GM19397 (cell line): ENCODE measurements at regions not wholly inside any gene's neighbourhood (a gene's known extent, or its start where the extent isn't known, plus 50 kb on each side); places are given as distances from the start of the nearest gene placed in this dataset.

ENCODE experiments used
- ATAC-seq: cut with Tn5 transposase; IDR thresholded peaks from one replicate; pipeline ENCODE4 v1.9.1; 2021; ENCODE audit warnings: mild to moderate bottlenecking, moderate library complexity; ENCODE audit not compliant: unreplicated experiment

DNA sequence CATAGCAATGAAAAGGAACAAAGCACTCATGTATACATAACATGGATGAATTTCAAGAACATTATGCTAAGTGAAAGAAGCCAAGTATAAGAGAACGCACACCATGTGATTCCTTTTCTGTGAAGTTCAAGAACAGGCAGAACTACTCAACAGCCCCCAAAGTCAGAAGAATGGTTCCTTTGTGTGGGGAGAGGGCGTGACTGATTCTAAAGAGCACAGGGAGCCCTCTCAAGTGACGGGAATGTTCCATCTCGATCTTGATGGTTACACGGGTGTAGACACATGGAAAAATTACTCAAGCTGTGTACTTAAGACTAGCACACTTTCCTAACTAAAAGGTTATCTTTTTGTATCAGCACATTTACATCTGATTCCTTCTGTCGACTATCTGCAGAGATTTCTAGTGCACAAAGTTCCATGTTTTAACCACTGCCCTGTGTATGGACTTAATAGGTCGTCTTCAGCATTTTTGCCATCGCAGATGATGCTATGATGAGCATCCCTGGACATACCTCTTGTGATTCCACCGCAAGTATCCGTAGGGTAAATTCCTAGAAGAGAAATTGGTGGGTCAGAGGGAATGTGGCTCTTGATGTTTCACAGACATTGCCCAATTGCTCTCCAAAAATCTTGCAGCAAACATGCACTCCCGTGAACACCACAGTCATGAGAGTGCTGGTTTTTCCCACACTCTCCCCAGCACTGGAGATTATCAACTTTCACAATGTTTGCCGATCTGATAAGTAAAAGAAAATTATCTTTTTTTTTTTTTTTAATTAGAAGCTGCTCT is 279.3 kb downstream of the BMP7 start:
- no peak for ATAC-seq

DNA sequence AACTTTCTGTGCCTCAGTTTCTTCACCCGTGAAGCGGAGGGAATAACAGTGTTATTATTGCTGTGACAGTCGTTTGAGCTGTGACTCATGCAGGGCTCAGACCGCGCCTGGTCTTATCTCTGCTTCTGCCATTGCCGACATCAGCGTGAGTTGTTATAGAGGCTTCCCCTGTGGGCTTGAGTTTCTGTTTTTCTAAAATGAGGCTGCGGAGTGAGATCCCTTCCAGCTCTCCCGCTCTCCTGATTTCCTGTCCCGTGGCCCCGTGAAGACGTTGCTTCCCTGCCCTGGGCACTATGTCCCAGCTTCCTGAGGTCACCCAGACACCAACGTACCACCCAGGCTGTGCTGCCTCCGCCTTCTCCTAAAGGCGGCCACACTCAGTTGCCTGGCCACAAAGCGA is 278.5 kb downstream of the BMP7 start:
- no peak for ATAC-seq

DNA sequence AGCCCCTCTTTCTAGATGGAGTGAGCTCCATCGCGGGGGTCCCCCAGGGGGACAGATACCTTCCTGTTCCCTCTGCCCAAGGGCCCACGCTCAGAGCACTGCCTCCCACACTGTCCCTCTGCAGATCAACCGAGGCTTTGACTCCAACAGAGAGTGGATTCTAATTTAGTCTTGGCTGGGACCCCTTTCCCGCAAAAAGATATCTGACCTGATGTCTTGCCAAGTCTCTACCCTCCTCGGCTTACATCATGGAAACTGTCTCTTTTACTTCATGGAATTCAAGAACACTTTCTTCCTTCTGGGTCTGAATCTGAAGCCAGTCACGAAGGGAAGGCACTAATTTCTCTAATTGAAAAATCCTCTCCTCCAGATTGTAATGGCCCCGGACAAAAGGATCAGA is 278.0 kb downstream of the BMP7 start:
- no peak for ATAC-seq

DNA sequence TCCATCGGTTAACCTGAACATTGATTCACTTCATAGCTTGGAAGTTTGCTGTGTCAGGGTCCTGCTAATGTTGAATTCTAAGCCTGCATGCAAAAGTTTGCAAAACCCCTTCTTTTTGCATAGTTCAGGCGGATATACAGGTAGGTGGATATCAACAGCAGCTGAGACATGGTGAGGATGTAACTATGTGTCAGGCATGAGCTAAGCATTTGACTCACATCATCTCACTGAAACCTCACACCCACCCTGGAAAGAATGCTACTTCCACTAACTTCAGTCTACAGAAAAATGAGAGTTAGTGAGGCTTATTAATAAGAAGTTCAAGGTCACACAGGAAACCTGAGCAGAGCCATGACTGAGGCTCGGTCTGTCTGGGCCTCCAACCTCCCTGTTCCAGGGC is 276.9 kb downstream of the BMP7 start:
- no peak for ATAC-seq

DNA sequence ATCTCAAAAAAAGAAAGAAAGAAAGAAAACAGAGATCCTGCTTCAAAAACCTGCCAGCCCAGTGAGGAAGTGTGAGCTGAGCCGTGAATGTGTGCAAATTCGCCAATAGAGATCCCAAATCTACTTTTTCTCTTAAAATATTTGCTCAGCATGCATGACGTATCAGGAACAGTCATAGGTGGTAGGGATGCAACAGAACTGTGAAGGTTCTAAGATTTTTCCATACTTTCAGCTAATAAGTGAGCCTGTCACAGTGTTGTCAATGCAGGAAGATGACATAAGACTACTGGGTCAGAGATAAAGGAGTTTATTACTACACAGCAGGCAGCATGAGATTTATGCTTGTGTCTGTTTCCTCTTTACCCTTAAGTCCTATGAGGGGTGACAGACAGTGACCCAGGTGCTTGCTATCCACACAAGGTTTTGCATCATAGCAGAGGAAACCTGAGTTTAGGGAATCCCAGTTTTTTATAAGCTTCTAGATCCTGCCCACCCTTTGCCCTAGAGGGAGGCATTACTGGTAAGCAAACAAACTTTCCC is 273.4 kb downstream of the BMP7 start:
- ATAC-seq: no peak

DNA sequence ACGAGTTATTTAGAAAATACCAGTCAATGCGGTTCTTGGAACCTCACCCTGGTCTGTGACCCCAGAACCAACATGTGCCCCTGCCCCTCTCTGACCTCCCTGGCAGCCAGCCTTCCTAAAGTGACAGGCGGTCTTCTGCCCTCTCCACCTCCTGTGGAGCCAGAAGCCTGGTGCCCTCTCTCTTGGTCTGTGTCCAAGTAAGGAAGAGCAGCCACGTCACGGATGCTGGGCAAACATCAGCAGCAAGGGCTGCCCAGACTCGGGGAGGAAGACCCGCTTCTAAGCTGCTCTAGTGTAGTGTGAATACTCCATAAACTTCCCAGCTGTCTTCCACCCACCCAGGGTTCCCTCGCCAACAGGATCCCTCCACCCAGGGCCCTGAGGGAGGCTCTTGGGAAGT is 272.4 kb downstream of the BMP7 start:
- ATAC-seq: no peak

DNA sequence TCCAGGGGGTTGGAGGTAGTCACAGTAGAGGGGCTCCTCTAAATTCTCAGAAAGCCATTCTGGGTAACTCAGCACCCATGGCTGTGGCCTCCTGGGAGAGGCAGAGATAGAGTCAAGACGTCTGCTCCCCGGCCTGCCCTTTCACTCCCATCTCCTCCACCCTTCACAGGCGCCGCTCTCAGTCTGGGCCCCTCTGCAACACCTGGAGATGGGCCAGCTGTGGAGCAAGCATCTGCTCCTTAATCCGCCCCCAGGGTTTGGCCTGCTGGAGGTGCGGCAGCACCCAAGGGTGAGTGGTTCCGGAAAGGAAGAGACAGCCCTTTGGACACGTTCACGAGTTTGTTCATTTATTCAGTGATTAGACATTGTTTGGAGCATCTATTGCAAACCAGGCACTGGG is 271.3 kb downstream of the BMP7 start:
- no peak for ATAC-seq

DNA sequence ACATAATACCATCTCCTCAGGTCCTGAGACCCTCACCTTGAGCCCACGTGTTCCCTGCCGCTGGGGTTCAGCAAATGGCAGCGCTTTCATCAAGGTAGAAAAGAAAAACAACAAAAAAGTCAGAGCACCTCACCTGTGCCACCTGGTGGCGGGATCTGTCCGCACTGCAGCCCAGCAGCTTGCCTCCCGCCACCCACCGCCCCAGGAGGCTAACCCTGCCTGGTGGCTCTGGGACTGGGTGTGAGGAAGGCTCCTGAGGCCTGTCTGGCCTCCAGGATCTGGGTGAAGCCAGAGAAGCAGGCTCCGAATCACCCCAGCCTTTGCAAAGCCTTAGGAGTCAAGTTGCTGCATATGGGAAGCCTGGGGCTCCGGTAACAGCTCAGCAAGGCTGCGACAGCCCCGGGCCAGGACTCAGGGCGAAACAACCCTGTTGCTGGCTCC is 270.8 kb downstream of the BMP7 start:
- ATAC-seq: no peak

DNA sequence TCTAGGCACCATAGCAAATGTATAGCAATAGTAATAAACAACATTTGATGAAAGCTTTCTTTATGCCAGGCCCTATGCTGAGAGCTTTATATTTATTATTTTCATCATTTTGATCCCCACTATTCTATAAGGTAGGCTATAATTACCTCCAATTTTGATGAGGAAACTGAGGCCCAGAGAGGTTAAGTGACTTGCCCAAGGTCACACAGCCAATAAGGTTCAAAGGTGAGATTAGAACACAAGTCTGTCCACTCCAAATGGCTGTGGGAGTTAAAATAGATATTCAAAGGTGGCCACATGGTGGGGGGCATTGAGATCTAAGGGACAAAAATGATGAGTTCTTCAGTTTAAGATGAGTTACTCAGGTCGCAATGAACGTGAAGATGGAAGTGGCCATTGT is 269.9 kb downstream of the BMP7 start:
- ATAC-seq: no peak

DNA sequence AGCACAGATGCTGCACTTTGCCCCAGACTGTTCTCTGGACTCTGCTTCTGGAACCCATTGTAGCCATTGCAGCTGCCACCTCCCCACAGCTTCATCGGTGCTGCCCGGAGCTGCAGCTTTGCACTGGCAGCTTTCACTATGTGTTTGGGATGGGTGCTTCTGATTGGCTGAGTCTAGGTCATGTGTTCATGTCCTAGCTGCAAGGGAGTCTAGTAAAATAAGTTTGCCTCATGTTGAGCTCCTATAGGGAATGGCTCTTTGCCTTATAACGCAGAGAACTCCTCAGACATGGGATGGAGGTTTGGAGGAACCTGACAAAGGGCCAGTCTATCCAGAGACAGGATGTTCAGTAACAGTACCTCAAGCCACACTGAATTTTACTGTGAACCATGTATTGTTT is 268.0 kb downstream of the BMP7 start:
- ATAC-seq: no peak

DNA sequence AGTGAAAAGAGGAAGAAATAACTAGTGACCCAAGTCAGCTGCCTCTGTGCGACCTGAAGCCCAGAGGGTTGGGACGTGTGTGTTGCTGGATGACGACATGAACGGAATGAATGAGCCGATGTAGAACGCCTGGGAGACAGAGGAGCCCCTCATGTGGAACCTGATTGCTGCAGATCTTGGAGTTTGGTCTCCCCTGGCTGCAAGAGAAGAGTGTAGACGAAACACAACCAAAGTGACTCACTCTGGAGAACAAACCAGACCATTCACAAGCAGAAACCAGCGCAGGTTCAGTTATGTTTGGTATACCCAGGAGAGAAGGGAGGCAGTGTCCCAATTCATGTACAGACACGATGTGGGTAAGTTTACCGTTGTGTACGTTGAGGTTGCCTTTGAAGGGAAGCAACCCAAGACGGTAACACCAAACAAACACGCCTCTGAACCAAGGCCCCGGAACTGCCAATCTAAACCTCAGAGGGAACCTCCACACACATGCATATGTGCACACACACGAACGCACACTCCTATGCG is 265.9 kb downstream of the BMP7 start:
- ATAC-seq: no peak

DNA sequence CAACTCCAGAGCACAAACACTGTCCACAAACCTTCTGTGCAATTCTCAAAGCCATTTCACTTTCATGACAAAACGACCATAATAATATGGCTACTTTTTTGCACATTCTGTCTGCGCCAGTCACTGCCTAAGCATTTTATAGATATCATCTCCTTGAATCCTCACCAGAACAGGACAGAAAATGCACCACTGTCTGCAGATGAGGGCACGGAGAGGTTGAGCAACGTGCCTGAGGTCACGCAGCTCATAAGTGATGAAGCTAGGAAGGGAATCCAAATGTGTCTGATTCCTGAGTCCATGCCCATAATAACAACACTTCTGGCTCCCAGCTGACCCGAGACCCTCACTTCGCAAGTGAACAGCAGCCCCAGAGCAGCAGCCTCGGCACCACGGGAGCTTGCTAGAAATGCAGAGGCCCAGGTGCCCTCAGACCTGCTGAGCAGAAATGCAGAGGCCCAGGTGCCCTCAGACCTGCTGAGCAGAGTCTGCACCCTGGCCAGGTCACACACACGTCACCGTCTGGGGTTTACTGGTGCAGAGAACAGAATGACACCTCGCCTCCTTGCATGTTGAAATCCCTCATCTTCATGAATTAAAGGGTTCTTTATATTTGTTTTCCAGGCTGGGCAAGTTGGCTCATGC is 265.2 kb downstream of the BMP7 start:
- no peak for ATAC-seq

DNA sequence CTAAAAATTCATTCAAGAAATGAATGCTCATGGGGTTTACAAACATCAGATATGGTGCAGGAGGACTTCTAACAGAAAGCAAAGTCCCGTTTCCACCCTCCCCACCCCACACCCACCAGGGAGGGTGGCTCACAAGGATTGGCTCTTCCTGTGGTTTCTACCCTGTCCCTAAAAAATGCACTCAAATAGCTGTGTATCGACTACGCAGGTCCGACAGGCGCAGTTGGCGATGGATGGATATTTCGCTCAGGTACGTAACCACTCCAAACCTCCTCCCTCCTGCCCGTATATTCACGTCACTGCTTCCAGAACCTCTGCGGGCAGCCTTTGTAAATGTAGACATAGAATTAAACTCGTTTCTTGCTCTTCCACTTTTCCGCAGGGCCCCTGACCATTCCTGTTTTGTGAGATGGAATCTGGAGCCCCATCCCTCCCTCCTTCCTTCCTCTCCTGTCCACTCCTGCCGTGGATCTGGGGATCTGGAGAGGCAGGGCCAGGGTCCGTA is 264.3 kb downstream of the BMP7 start:
- no peak for ATAC-seq

DNA sequence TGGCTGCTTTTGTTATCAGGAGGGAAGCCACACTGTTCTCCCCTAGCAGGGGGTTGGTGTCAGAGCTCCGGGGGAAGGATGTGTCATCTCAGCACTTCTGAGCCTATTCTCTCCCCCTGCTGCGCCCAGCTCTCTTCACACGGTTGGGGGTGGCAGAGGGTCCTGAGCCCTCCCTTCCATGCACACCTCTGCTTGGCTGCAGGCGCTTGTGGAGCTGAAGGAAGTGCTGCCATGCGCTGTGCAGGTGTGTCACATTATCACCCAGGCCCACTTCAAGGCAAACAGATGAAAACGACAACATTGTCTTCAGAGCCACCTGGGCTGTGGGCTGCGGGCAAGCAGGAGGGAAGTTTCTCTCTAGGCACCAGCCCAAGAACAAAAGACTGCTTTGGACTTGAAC is 263.4 kb downstream of the BMP7 start:
- ATAC-seq: no peak

DNA sequence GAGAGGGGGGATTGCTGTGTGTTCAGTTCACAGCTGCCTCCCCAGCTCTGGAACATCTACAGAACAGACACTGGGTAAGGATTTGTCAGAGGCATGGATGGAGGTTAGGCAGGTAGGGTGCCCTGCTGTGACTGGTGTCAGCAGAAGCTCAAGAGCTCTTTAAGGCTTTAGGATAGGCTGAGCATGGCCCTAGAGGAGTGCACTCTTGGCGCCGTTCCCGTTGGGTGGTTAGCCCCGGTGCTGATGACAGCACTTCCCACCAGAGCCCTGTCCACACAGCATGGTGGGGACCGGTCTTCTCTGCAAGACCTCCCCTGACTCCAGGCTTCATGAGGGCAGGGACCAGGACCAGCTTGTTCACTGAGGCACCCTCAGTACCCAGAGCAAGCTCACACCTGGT is 262.0 kb downstream of the BMP7 start:
- ATAC-seq: no peak

DNA sequence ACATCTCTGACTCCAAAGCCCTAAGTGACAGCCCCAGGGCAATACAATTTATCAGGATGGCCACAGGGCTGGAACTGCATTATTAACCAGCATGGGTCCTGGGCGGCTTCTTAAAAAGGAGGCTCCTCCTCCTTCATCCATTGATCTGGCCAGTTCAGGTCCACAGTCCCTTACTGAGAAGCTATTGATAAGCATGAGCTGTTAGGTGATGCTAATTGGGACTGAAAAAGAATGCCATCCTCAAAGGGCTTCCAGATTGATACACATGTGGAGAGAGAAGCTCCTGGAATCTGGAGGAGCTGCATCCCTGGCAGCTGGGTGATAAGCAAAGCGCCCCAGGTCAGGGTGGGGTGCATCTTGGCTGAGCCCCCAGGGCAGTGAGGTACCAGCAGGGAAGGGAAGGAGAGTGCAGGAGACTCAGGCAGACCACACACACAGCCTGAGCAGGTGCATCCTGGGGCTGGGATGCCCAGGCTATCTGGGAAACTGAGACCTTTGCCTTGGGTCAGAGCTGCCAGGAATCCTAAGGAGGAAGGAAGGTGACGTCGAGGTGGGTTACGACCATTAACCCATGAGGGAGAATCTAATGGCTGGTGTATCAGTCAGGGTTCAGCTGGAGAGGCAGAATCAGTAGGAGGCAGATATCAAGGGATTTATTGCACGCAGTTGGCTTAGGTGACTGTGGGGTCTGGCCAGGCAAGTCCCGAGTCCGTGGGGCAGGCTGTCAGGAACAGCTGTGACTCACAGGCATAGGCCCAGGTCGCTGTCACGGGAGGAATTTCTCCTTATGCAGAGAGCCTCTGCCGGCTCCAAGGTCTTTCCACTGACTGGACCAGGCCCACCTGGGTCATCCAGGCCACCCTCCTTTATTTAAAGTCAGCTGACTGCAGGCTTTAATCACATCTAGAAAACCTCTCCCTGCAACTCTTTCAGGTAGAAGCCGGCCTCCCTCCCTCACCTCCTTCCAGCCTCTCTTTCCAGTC is 261.2 kb downstream of the BMP7 start:
- ATAC-seq: no peak

DNA sequence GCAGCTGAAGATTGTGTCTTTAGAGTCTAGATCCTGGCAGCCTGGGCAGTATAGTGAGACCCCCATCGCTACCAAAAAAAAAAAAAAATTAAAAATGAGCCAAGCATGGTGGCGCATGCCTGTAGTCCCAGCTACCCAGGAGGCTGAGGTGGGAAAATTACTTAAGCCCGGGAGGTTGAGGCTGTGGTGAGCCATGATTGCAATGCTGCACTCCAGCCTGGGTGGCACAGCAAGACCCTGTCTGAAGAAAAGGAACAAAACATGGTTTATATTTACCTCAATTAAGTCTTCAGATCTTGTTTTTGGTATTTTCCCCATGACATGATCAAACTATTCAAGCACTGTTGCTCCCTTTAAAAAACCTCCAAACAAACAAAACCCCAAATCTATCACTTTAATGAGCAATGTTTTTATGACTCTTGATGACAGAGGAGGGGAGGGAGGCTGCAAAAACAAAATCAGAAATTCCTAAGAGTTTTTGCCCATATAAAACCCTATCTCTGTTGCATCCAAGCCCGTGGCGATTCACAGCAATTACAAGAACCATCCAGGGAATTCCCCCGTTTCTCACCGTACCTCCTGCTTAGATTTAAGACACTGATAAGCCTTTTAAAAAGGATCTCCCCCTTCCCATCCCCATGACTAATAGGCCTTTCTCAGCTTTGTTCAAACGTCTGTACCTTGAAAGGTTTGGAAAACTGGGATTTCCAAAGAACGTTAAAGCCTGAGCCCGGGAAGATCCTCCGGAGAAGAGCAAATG is 259.9 kb downstream of the BMP7 start:
- no peak for ATAC-seq

DNA sequence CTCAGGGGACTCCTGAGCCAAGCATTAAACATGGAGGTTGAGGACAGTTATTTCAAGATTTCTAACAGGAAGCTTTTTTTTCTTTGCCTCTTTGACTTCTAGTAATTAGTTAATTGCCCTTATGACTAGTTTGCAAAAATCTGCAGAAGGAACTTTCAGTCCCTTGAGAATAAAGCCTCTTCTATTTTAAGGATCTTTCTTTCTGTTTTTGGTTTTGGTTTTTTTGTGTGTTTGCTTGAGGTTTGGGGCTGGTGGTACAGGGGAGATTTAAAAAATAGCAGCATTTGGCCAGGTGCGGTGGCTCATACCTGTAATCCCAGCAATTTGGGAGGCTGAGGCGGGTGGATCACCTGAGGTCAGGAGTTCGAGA is 259.3 kb downstream of the BMP7 start:
- ATAC-seq: no peak

DNA sequence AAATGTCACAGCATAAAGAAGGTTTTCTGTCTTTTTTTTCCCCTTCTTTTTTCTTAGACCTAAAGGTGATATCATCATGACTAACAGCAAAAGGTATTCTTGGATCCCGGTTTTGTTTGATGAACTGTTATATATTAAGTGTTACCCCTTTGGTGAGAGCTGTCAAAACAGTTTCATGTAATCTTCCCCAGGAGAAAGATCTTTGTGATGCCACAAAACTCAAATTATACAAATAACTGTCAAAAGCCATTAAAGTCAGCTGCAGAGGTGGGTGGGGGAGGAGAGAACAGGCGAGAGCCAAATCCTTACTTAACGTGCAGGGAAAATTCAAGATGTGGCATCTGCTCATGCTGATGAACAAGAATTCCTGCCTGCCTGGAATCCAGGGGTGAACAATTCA is 258.2 kb downstream of the BMP7 start:
- no peak for ATAC-seq

DNA sequence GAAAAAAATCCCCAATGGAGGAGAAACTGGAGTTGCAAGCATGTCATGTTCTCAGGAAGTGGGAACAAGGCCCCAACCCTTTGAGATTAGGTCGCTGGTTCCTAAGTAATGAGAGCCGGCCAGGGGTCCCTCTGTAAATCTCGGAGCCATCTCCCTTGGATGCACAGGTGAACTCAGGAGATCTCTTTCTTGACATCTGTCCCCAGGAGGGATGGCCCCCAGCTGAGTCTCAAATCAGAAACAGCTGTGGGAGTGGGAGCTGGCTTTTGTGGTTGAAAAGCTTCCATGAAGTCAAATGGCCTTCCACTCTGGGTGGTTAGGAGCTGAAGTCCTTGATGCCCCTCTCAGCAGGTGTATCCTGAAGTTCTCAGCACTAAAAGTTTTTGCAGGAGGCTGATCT is 257.1 kb downstream of the BMP7 start:
- no peak for ATAC-seq
